DOHH2 (cell line): ENCODE measurements at regions not wholly inside any gene's neighbourhood (a gene's known extent, or its start where the extent isn't known, plus 50 kb on each side); places are given as distances from the start of the nearest gene placed in this dataset.

ENCODE experiments used
- H3F3A ChIP-seq: fragments of 200-600 bp; sonication (generic), shearing (Covaris generic); 2 replicates; pipeline ENCODE4 v1.6.0; 2016; ENCODE audit warnings: antibody characterized with exemption, mild to moderate bottlenecking; ENCODE audit not compliant: control insufficient read depth, insufficient read depth
- H3K27ac ChIP-seq: fragments of 200-600 bp; sonication (generic); 2 replicates; pipeline ENCODE4 v1.5.1; 2014; ENCODE audit warnings: low read depth, mild to moderate bottlenecking, low read length, moderate library complexity
- H3K27me3 ChIP-seq: fragments of 200-600 bp; sonication (generic); 2 replicates; pipeline ENCODE4 v1.6.1; 2014; ENCODE audit warnings: mild to moderate bottlenecking, low read length, mixed read lengths; ENCODE audit not compliant: control insufficient read depth
- H3K36me3 ChIP-seq: fragments of 200-600 bp; sonication (generic); 2 replicates; pipeline ENCODE4 v1.6.1; 2014; ENCODE audit warnings: mild to moderate bottlenecking, low read length, moderate library complexity, mixed read lengths; ENCODE audit not compliant: control insufficient read depth
- H3K4me1 ChIP-seq: fragments of 200-600 bp; sonication (generic); 2 replicates; pipeline ENCODE4 v1.6.1; 2014; ENCODE audit warnings: mild to moderate bottlenecking, low read length, mixed read lengths; ENCODE audit not compliant: control insufficient read depth
- H3K4me2 ChIP-seq: fragments of 200-600 bp; sonication (generic); 2 replicates; pipeline ENCODE4 v1.6.0; 2014; ENCODE audit warnings: mild to moderate bottlenecking, low read length, moderate library complexity
- H3K4me3 ChIP-seq: fragments of 200-600 bp; sonication (generic); 2 replicates; pipeline ENCODE4 v1.5.1; 2014; ENCODE audit warnings: mild to moderate bottlenecking, low read length, mixed read lengths
- H3K79me2 ChIP-seq: fragments of 200-600 bp; sonication (generic); 2 replicates; pipeline ENCODE4 v1.6.1; 2014; ENCODE audit warnings: mild to moderate bottlenecking, low read length, mixed read lengths; ENCODE audit not compliant: control insufficient read depth
- H3K9me2 ChIP-seq: fragments of 200-600 bp; sonication (generic); replicated peaks from 2 replicates; pipeline ENCODE4 v1.6.1; 2014; ENCODE audit warnings: mild to moderate bottlenecking, low read length, mixed read lengths; ENCODE audit not compliant: control insufficient read depth
- H3K9me3 ChIP-seq: fragments of 200-600 bp; sonication (generic); 2 replicates; pipeline ENCODE4 v1.6.1; 2014; ENCODE audit warnings: antibody characterized with exemption, low read length, mixed read lengths; ENCODE audit not compliant: control insufficient read depth, insufficient read depth
- H4K20me1 ChIP-seq: fragments of 200-600 bp; sonication (generic); 2 replicates; pipeline ENCODE4 v1.6.0; 2014; ENCODE audit warnings: low read depth, mild to moderate bottlenecking, antibody characterized with exemption, low read length, moderate library complexity; ENCODE audit not compliant: control insufficient read depth, insufficient read depth
- CTCF ChIP-seq: fragments of 200-600 bp; sonication (generic); IDR thresholded peaks from one replicate; pipeline ENCODE4 v1.5.1; 2014; ENCODE audit warnings: antibody characterized with exemption, mild to moderate bottlenecking, low read depth, low read length; ENCODE audit not compliant: poor library complexity, severe bottlenecking
- EZH2phosphoT487 ChIP-seq: fragments of 200-600 bp; sonication (generic); IDR thresholded peaks from 2 replicates; pipeline ENCODE4 v1.6.1; 2017; ENCODE audit warnings: borderline replicate concordance, mild to moderate bottlenecking, antibody characterized with exemption, low read length, moderate library complexity, mixed read lengths

- Histone ChIP-seq H3K9me3 (no peaks in the 10 kb centered on the region), H3K4me1 (peaks cover 4% of the 10 kb centered on the region), H3K27ac (no peak overlapping the region), H3K4me2 (no peak overlapping the region), H3K79me2 (no peaks in the 10 kb centered on the region), H3K27me3 (0 out of 2 replicates have a peak, but pooled peaks cover 2% of the 10 kb centered on the region), H3F3A (no peaks in the 10 kb centered on the region), H3K36me3 (no peaks in the 10 kb centered on the region), H4K20me1 (no peaks in the 10 kb centered on the region), H3K9me2 (no peaks in the 10 kb centered on the region), H3K4me3 (no peak overlapping the region)
- TF ChIP-seq CTCF (no peak), EZH2phosphoT487 (no peak)
Measured at GRCh38 chr11:100586361-100587101, 100.6 kb upstream of the ARHGAP42 start.

GRCh38 chr11:100592619-100593260 lies 94.3 kb upstream of the ARHGAP42 start:
- peaks cover under 1% of the 10 kb centered on the region for H3K4me1 ChIP-seq
- no peaks in the 10 kb centered on the region for H3F3A ChIP-seq
- no peak for TF ChIP-seq EZH2phosphoT487
- TF ChIP-seq CTCF: no peak
- no peaks in the 10 kb centered on the region for H3K27me3 ChIP-seq
- no peak overlapping the region for H3K27ac ChIP-seq
- H3K9me3 ChIP-seq: no peaks in the 10 kb centered on the region
- no peaks in the 10 kb centered on the region for H4K20me1 ChIP-seq
- H3K4me2 ChIP-seq: no peak overlapping the region
- no peaks in the 10 kb centered on the region for H3K79me2 ChIP-seq
- no peak overlapping the region for H3K4me3 ChIP-seq
- no peaks in the 10 kb centered on the region for H3K9me2 ChIP-seq
- H3K36me3 ChIP-seq: no peaks in the 10 kb centered on the region

GRCh38 chr11:100593291-100593690 lies 93.8 kb upstream of the ARHGAP42 start:
- no peak overlapping the region for H3K4me2 ChIP-seq
- TF ChIP-seq CTCF (no peak), EZH2phosphoT487 (no peak)
- no peaks in the 10 kb centered on the region for H4K20me1 ChIP-seq
- no peaks in the 10 kb centered on the region for H3K4me1 ChIP-seq
- H3K79me2 ChIP-seq: no peaks in the 10 kb centered on the region
- no peaks in the 10 kb centered on the region for H3K9me3 ChIP-seq
- no peak overlapping the region for H3K4me3 ChIP-seq
- H3K27ac ChIP-seq: no peak overlapping the region
- no peaks in the 10 kb centered on the region for H3F3A ChIP-seq
- no peaks in the 10 kb centered on the region for H3K9me2 ChIP-seq
- H3K36me3 ChIP-seq: no peaks in the 10 kb centered on the region
- H3K27me3 ChIP-seq: no peaks in the 10 kb centered on the region
